BE2C (cell line): ENCODE measurements at regions not wholly inside any gene's neighbourhood (a gene's known extent, or its start where the extent isn't known, plus 50 kb on each side); places are given as distances from the start of the nearest gene placed in this dataset.

Source experiments
- DNase-seq: peaks from one replicate; pipeline ENCODE4 v3.0.0-alpha.2; 2020
- H3K27me3 ChIP-seq: fragments of 250-450 bp; sonication (Bioruptor Pico); 2 replicates; pipeline ENCODE4 v1.5.1; 2020; ENCODE audit warnings: mild to moderate bottlenecking
- H3K36me3 ChIP-seq: fragments of 250-450 bp; sonication (Bioruptor Pico); 2 replicates; pipeline ENCODE4 v1.5.1; 2020; ENCODE audit warnings: mild to moderate bottlenecking
- H3K4me1 ChIP-seq: fragments of 250-450 bp; sonication (Bioruptor Pico); 2 replicates; pipeline ENCODE4 v1.5.1; 2020
- H3K4me3 ChIP-seq: 2 replicates; pipeline ENCODE4 v1.5.1; 2011; ENCODE audit warnings: low read depth, low read length
- H3K9me3 ChIP-seq: fragments of 250-450 bp; sonication (Bioruptor Pico); 2 replicates; pipeline ENCODE4 v1.5.1; 2020
- CTCF ChIP-seq: IDR thresholded peaks from 2 replicates; pipeline ENCODE4 v1.5.1; 2012; ENCODE audit warnings: mild to moderate bottlenecking, low read depth, low read length

GRCh38 chr12:127820846-127821245 is 446.1 kb upstream of the TMEM132C start:
- no peak overlapping the region for H3K4me3 ChIP-seq
- no peaks in the 10 kb centered on the region for H3K36me3 ChIP-seq
- H3K9me3 ChIP-seq = no peaks in the 10 kb centered on the region; the same call in 1 of the 2 replicates
- H3K27me3 ChIP-seq = no peaks in the 10 kb centered on the region
- TF ChIP-seq CTCF = no peak
- DNase-seq = no peak
- no peaks in the 10 kb centered on the region for H3K4me1 ChIP-seq

DNA sequence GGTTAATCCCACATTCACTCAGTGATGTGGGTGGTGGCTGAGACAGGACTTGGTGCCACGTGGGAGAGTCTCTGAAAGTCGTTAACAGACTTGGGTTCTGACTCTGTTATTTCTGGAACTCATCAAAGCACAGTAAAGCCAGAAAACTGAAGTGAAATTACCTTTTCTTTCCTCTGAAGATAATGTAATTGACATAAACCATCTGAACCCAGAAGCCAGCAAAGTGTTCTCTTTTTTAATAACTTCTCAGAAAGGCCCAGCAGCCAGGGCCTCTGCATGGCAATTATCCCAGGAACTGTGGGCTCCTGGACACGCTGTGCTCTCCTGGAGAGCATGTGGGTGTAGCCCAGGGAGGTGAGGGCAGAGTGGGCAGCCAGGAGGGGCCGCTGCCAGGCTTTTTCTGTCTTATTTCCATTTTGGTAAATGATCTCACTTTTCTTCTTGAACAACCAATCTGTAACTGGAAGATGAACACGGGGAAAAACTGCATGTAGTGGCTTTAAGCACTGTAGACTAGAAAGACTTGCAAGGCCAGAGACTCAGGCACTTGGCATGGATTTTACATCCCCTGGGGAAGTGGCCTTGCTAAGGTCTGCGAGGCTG is 444.1 kb upstream of the TMEM132C start:
- H3K4me1 ChIP-seq = no peaks in the 10 kb centered on the region
- TF ChIP-seq CTCF = no peak
- H3K27me3 ChIP-seq = no peaks in the 10 kb centered on the region
- DNase-seq = no peak
- H3K36me3 ChIP-seq = no peaks in the 10 kb centered on the region
- H3K4me3 ChIP-seq = no peak overlapping the region
- H3K9me3 ChIP-seq = no peaks in the 10 kb centered on the region; the same call in 1 of the 2 replicates

DNA sequence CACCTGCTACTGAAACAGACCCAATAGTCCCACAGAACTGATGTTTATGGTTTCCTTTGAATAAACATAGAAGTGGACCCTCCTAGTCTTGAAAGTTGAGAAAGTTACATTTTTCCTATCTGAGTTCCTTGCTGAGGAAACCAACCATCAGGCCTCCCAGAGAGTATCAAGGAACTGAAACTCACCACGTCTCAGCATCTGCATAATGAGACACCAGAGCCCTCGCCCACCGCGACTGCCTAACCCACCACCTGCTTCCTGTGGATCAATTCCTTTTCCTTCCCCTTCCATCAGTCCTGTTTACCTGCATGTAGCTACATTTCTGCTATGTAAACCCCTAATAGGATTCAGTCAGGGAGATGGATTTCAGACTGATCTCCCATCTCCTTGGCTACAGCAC is 443.2 kb upstream of the TMEM132C start:
- no peak for DNase-seq
- H3K4me1 ChIP-seq = no peaks in the 10 kb centered on the region
- no peak for TF ChIP-seq CTCF
- H3K9me3 ChIP-seq = no peaks in the 10 kb centered on the region; the same call in 1 of the 2 replicates
- no peak overlapping the region for H3K4me3 ChIP-seq
- H3K27me3 ChIP-seq = no peaks in the 10 kb centered on the region
- H3K36me3 ChIP-seq = no peaks in the 10 kb centered on the region

- Histone ChIP-seq H3K27me3 (no peaks in the 10 kb centered on the region), H3K36me3 (no peaks in the 10 kb centered on the region), H3K4me1 (no peaks in the 10 kb centered on the region), H3K9me3 (no peaks in the 10 kb centered on the region; the same call in 1 of the 2 replicates), H3K4me3 (no peak overlapping the region)
- no peak for TF ChIP-seq CTCF
- no peak for DNase-seq
Observed at GRCh38 chr12:127829281-127830064, 437.5 kb upstream of the TMEM132C start.

- Histone ChIP-seq H3K27me3 (no peaks in the 10 kb centered on the region), H3K4me1 (no peaks in the 10 kb centered on the region), H3K9me3 (no peaks in the 10 kb centered on the region; the same call in 1 of the 2 replicates), H3K4me3 (no peak overlapping the region), H3K36me3 (no peaks in the 10 kb centered on the region)
- no peak for TF ChIP-seq CTCF
- DNase-seq = no peak
Observed at GRCh38 chr12:127830065-127830460, 436.9 kb upstream of the TMEM132C start.

DNA sequence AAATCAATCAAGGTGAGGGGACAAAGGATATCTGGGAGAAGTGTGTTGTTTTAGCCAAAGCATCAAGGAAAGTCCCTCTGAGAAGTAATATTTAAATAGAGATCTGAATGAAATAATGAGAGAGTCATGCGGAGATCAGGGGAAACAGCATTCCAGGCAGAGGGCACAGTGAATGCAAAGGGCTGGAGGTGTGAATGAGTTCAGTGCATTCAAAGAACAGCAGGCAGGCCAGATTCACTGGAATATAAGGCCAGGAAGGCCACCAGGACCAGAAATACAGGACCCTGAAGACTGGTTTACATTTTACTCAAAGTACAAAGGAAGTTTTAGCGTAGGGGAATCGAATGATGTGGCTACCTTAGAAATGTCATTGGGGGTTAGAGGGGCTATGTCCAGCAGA is 436.2 kb upstream of the TMEM132C start:
- Histone ChIP-seq H3K4me1 (no peaks in the 10 kb centered on the region), H3K36me3 (no peaks in the 10 kb centered on the region), H3K4me3 (no peak overlapping the region), H3K9me3 (no peaks in the 10 kb centered on the region; the same call in 1 of the 2 replicates), H3K27me3 (no peaks in the 10 kb centered on the region)
- no peak for TF ChIP-seq CTCF
- no peak for DNase-seq
